ENCODE measurements at regions not wholly inside any gene's neighbourhood (a gene's known extent, or its start where the extent isn't known, plus 50 kb on each side); places are given as distances from the start of the nearest gene placed in this dataset.

- Histone ChIP-seq H3K79me2 (no peaks in the 10 kb centered on the region), H3K4me2 (no peak overlapping the region), H3K36me3 (replicated peaks; ENCODE audit: insufficient read depth, low read depth) (no peaks in the 10 kb centered on the region), H3K9me2 (replicated peaks; ENCODE audit: insufficient read depth) (no peaks in the 10 kb centered on the region), H4K20me1 (ENCODE audit: insufficient read depth, poor library complexity, severe bottlenecking) (no peaks in the 10 kb centered on the region), H2AFZ (no peak overlapping the region), H3K27ac (no peak overlapping the region), H3K4me3 (no peak overlapping the region), H3K9me3 (ENCODE audit: low read depth) (no peaks in the 10 kb centered on the region), H3K27me3 (no peaks in the 10 kb centered on the region), H3K4me1 (ENCODE audit: insufficient read depth) (no peaks in the 10 kb centered on the region)
- WGBS (ENCODE audit: low lambda C conversion rate, missing lambda C conversion rate), result 71% methylated on average over 2 of the region's 2 CpGs
- no peak for DNase-seq (ENCODE audit: low spot score)
- no peak for TF ChIP-seq EZH2phosphoT487 (IDR thresholded peaks at IDR 0.05; ENCODE audit: low read depth, severe bottlenecking, unreplicated experiment)
- TF ChIP-seq EZH2 (IDR thresholded peaks at IDR 0.05; ENCODE audit: borderline replicate concordance), result no peak
- TF ChIP-seq, protein P1, sequence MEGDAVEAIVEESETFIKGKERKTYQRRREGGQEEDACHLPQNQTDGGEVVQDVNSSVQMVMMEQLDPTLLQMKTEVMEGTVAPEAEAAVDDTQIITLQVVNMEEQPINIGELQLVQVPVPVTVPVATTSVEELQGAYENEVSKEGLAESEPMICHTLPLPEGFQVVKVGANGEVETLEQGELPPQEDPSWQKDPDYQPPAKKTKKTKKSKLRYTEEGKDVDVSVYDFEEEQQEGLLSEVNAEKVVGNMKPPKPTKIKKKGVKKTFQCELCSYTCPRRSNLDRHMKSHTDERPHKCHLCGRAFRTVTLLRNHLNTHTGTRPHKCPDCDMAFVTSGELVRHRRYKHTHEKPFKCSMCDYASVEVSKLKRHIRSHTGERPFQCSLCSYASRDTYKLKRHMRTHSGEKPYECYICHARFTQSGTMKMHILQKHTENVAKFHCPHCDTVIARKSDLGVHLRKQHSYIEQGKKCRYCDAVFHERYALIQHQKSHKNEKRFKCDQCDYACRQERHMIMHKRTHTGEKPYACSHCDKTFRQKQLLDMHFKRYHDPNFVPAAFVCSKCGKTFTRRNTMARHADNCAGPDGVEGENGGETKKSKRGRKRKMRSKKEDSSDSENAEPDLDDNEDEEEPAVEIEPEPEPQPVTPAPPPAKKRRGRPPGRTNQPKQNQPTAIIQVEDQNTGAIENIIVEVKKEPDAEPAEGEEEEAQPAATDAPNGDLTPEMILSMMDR (IDR thresholded peaks at IDR 0.05; ENCODE audit: poor library complexity), result no peak
Measured at GRCh38 chr3:106882297-106882696, 494.9 kb upstream of the CCDC54 start.

GRCh38 chr3:106906074-106906473 is 471.2 kb upstream of the CCDC54 start:
- Histone ChIP-seq H4K20me1 (ENCODE audit: insufficient read depth, poor library complexity, severe bottlenecking) (no peaks in the 10 kb centered on the region), H3K79me2 (no peaks in the 10 kb centered on the region), H3K27ac (no peak overlapping the region), H3K36me3 (replicated peaks; ENCODE audit: insufficient read depth, low read depth) (no peaks in the 10 kb centered on the region), H3K27me3 (no peaks in the 10 kb centered on the region), H3K4me2 (no peak overlapping the region), H2AFZ (no peak overlapping the region), H3K4me1 (ENCODE audit: insufficient read depth) (no peaks in the 10 kb centered on the region), H3K4me3 (no peak overlapping the region), H3K9me3 (ENCODE audit: low read depth) (no peaks in the 10 kb centered on the region), H3K9me2 (replicated peaks; ENCODE audit: insufficient read depth) (no peaks in the 10 kb centered on the region)
- DNase-seq (ENCODE audit: low spot score), result no peak
- WGBS (ENCODE audit: low lambda C conversion rate, missing lambda C conversion rate), result 66% methylated on average over 4 of the region's 4 CpGs
- TF ChIP-seq, protein P1 (IDR thresholded peaks at IDR 0.05; ENCODE audit: poor library complexity), result no peak
- TF ChIP-seq EZH2 (IDR thresholded peaks at IDR 0.05; ENCODE audit: borderline replicate concordance) (no peak), EZH2phosphoT487 (IDR thresholded peaks at IDR 0.05; ENCODE audit: low read depth, severe bottlenecking, unreplicated experiment) (no peak)

DNA sequence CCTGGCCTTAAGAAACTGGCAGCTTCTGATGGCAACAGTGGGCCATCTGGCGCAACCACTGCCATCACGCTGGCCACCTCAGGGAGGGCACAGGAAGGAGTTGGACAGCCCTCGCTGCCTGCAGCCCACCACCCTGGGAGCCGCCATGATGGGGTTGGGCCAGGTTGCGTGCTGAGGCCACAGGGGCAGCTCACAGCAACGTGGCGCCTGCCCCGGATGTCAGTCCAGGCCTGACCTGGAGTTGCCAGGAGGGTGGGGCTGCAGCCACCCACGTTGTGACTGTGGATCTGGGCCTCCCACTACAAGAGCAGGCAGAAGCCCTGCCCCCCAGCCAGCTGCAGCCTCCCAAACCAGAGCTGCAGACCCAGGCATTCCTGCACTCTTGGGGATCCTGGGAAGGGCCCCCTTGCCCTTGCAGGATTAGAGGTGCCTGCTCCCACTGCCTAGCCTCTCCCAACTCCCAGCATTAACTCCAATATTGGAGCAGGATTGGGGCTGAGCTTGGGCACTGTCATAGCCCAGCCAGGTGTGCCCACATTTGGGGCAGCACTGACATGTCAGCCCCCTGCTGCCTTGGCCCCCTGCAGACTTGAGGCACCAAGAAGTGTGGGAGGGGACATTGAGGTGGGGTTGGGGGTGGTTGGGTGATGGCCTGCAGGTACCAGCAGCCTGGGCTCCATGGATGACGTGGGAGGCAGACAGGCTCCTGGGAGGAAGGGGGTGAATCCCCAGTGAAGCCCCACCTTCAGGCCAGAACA is 468.9 kb upstream of the CCDC54 start:
- H3K27ac ChIP-seq, result no peak overlapping the region
- no peak for TF ChIP-seq EZH2phosphoT487 (IDR thresholded peaks at IDR 0.05; ENCODE audit: low read depth, severe bottlenecking, unreplicated experiment)
- no peak for TF ChIP-seq EZH2 (IDR thresholded peaks at IDR 0.05; ENCODE audit: borderline replicate concordance)
- TF ChIP-seq, protein P1 (IDR thresholded peaks at IDR 0.05; ENCODE audit: poor library complexity), result no peak
- H3K4me1 ChIP-seq (ENCODE audit: insufficient read depth), result no peaks in the 10 kb centered on the region
- no peaks in the 10 kb centered on the region for H3K79me2 ChIP-seq
- no peak overlapping the region for H3K4me2 ChIP-seq
- H3K36me3 ChIP-seq (replicated peaks; ENCODE audit: insufficient read depth, low read depth), result no peaks in the 10 kb centered on the region
- no peaks in the 10 kb centered on the region for H3K27me3 ChIP-seq
- 86% methylated on average over 10 of the region's 10 CpGs for WGBS (ENCODE audit: low lambda C conversion rate, missing lambda C conversion rate)
- H3K9me2 ChIP-seq (replicated peaks; ENCODE audit: insufficient read depth), result no peaks in the 10 kb centered on the region
- no peaks in the 10 kb centered on the region for H3K9me3 ChIP-seq (ENCODE audit: low read depth)
- no peak for DNase-seq (ENCODE audit: low spot score)
- no peak overlapping the region for H2AFZ ChIP-seq
- H3K4me3 ChIP-seq, result no peak overlapping the region
- no peaks in the 10 kb centered on the region for H4K20me1 ChIP-seq (ENCODE audit: insufficient read depth, poor library complexity, severe bottlenecking)
